Sigmoid colon (tissue), 4 donors: ENCODE measurements at regions not wholly inside any gene's neighbourhood (a gene's known extent, or its start where the extent isn't known, plus 50 kb on each side); places are given as distances from the start of the nearest gene placed in this dataset.

Experiments
- CTCF ChIP-seq, 4 experiments: fragments of 450-650 bp in 3 of 4; fragments of 200-600 bp in 1 of 4; IDR thresholded peaks; one replicate each; pipeline ENCODE4 v1.5.1; 2016 to 2019; ENCODE audit warnings: antibody characterized with exemption in 4 of 4, mild to moderate bottlenecking in 3 of 4, moderate library complexity in 2 of 4
- EP300 ChIP-seq, 4 donors: sonication (generic); formaldehyde crosslinking; IDR thresholded peaks; one replicate each; pipeline ENCODE4 v1.6.1; 2017; ENCODE audit warnings: antibody characterized with exemption in 4 of 4
- POLR2A ChIP-seq, 2 donors: fragments of 450-650 bp; IDR thresholded peaks; one replicate each; pipeline ENCODE4 v1.6.1; 2016; ENCODE audit warnings: antibody characterized with exemption in 2 of 2, mild to moderate bottlenecking in 2 of 2, moderate library complexity in 2 of 2
- POLR2AphosphoS5 ChIP-seq, 4 donors: sonication (generic); formaldehyde crosslinking; IDR thresholded peaks; one replicate each; pipeline ENCODE4 v1.6.1; 2017; ENCODE audit warnings: antibody characterized with exemption in 4 of 4

- TF ChIP-seq EP300 (IDR thresholded peaks at IDR 0.05): no peak
- TF ChIP-seq CTCF (IDR thresholded peaks at IDR 0.05): no peak
- TF ChIP-seq POLR2A (IDR thresholded peaks at IDR 0.05): no peak
- no peak for TF ChIP-seq POLR2AphosphoS5 (IDR thresholded peaks at IDR 0.05)
Observed at GRCh38 chr2:59739166-59739565, 814.3 kb downstream of the BCL11A start.
